Endodermal cell (in vitro differentiated cells): ENCODE measurements at regions not wholly inside any gene's neighbourhood (a gene's known extent, or its start where the extent isn't known, plus 50 kb on each side); places are given as distances from the start of the nearest gene placed in this dataset.

Experiments
- DNase-seq: peaks from one replicate; pipeline ENCODE4 v3.0.0-alpha.2; 2017
- H3K27ac ChIP-seq: 2 replicates; pipeline ENCODE4 v1.5.1; 2013; ENCODE audit warnings: mild to moderate bottlenecking, low read depth, low read length, moderate library complexity
- H3K27me3 ChIP-seq: 2 replicates; pipeline ENCODE4 v1.6.1; 2013; ENCODE audit warnings: mild to moderate bottlenecking, low read length, moderate library complexity; ENCODE audit not compliant: insufficient read depth, control insufficient read depth, poor library complexity, severe bottlenecking
- H3K36me3 ChIP-seq: 2 replicates; pipeline ENCODE4 v1.7.0; 2013; ENCODE audit warnings: mild to moderate bottlenecking, low read length, moderate library complexity; ENCODE audit not compliant: control insufficient read depth, insufficient read depth
- H3K4me1 ChIP-seq: one replicate; pipeline ENCODE4 v1.7.0; 2013; ENCODE audit warnings: low read length; ENCODE audit not compliant: control insufficient read depth, insufficient read depth
- H3K4me3 ChIP-seq: 2 replicates; pipeline ENCODE4 v1.5.1; 2013; ENCODE audit warnings: mild to moderate bottlenecking, low read length, moderate library complexity
- H3K9ac ChIP-seq: 2 replicates; pipeline ENCODE4 v1.6.1; 2013; ENCODE audit warnings: mild to moderate bottlenecking, low read length, moderate library complexity; ENCODE audit not compliant: poor library complexity, severe bottlenecking; ENCODE audit errors: extremely low read depth
- H3K9me3 ChIP-seq: 2 replicates; pipeline ENCODE4 v1.6.1; 2013; ENCODE audit warnings: mild to moderate bottlenecking, low read length, moderate library complexity; ENCODE audit not compliant: control insufficient read depth
- H3K27ac Mint-ChIP-seq: 2 replicates; pipeline ENCODE4 v1.8.0; 2020; ENCODE audit warnings: mixed read lengths
- H3K27me3 Mint-ChIP-seq: 2 replicates; pipeline ENCODE4 v1.8.0; 2021; ENCODE audit warnings: mild to moderate bottlenecking, mixed read lengths; ENCODE audit not compliant: insufficient read depth
- H3K36me3 Mint-ChIP-seq: 2 replicates; pipeline ENCODE4 v1.8.0; 2020; ENCODE audit warnings: low read depth, mixed read lengths
- H3K4me1 Mint-ChIP-seq: 2 replicates; pipeline ENCODE4 v1.8.0; 2020; ENCODE audit warnings: mixed read lengths
- H3K4me3 Mint-ChIP-seq: 2 replicates; pipeline ENCODE4 v1.8.0; 2020; ENCODE audit warnings: mild to moderate bottlenecking, moderate library complexity, mixed read lengths
- H3K9me3 Mint-ChIP-seq: 2 replicates; pipeline ENCODE4 v1.8.0; 2020; ENCODE audit warnings: mild to moderate bottlenecking, mixed read lengths
- CTCF ChIP-seq: fragments of 200-600 bp; sonication (generic); conservative IDR thresholded peaks from 2 replicates; pipeline ENCODE4 v1.5.0; 2021; ENCODE audit warnings: antibody characterized with exemption, mild to moderate bottlenecking
- WGBS, 2 experiments: methylation state at CpG; one replicate each; pipeline versions ENCODE4 v1.1.5 to v1.1.7; 2013; ENCODE audit warnings: missing lambda C conversion rate in 2 of 2, mixed read lengths in 1 of 2; ENCODE audit not compliant: insufficient coverage in 1 of 2, insufficient read length in 1 of 2; 5-methylcytosine and 5-hydroxymethylcytosine counted together

GRCh38 chr1:224057461-224058199, 56.3 kb upstream of the FBXO28 start:
- Mint-ChIP-seq H3K4me3 (no peak overlapping the region), H3K9me3 (peaks cover 7% of the 10 kb centered on the region), H3K27me3 (no peaks in the 10 kb centered on the region), H3K4me1 (no peaks in the 10 kb centered on the region), H3K36me3 (peaks cover 2% of the 10 kb centered on the region), H3K27ac (no peak overlapping the region)
- H3K36me3 ChIP-seq: no peaks in the 10 kb centered on the region
- no peak overlapping the region for H3K9ac ChIP-seq
- H3K9me3 ChIP-seq: peaks cover 9% of the 10 kb centered on the region
- WGBS, 2 experiments: 91 to 94% methylated on average over 4 to 7 of the region's 7 CpGs
- H3K27me3 ChIP-seq: no peaks in the 10 kb centered on the region
- no peak for DNase-seq
- no peak overlapping the region for H3K27ac ChIP-seq
- no peak overlapping the region for H3K4me3 ChIP-seq
- H3K4me1 ChIP-seq: no peaks in the 10 kb centered on the region
- TF ChIP-seq CTCF: no peak

DNA sequence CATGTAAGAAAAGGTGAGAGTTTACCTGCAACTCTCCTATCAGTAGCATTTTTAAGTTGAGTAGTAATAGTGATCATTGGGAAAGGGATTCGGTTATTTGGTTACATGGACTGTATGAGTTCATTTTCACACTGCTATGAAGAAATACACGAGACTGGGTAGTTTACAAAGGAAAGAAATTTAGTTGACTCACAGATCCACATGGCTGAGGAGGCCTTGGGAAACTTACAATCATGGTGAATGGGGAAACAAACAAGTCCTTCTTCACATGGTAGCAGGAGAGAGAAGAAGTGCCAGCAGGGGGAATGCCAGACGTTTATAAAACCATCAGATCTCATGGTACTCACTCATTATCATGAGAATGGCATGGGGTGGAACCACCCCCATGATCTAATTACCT, 59.3 kb upstream of the FBXO28 start:
- no peak for DNase-seq
- Mint-ChIP-seq H3K27ac (no peak overlapping the region), H3K4me3 (no peak overlapping the region), H3K27me3 (no peaks in the 10 kb centered on the region), H3K9me3 (peaks cover 2% of the 10 kb centered on the region), H3K4me1 (no peaks in the 10 kb centered on the region), H3K36me3 (peaks cover 2% of the 10 kb centered on the region)
- Histone ChIP-seq H3K27ac (no peak overlapping the region), H3K36me3 (no peaks in the 10 kb centered on the region), H3K4me3 (no peak overlapping the region), H3K9ac (no peak overlapping the region), H3K4me1 (no peaks in the 10 kb centered on the region), H3K27me3 (no peaks in the 10 kb centered on the region), H3K9me3 (peaks cover 9% of the 10 kb centered on the region)
- TF ChIP-seq CTCF: no peak
- 79 to 90% methylated on average over 3 of the region's 3 CpGs for WGBS, 2 experiments

GRCh38 chr1:224054012-224054411, 59.9 kb upstream of the FBXO28 start:
- Mint-ChIP-seq H3K9me3 (peaks cover 1% of the 10 kb centered on the region), H3K27ac (no peak overlapping the region), H3K4me3 (no peak overlapping the region), H3K27me3 (no peaks in the 10 kb centered on the region), H3K4me1 (no peaks in the 10 kb centered on the region), H3K36me3 (peaks cover 2% of the 10 kb centered on the region)
- Histone ChIP-seq H3K27me3 (no peaks in the 10 kb centered on the region), H3K9ac (no peak overlapping the region), H3K27ac (no peak overlapping the region), H3K4me1 (no peaks in the 10 kb centered on the region), H3K9me3 (peaks cover 9% of the 10 kb centered on the region), H3K4me3 (no peak overlapping the region), H3K36me3 (no peaks in the 10 kb centered on the region)
- no peak for DNase-seq
- no peak for TF ChIP-seq CTCF
- WGBS, 2 experiments: 92 to 100% methylated on average over 2 of the region's 2 CpGs
